Activated CD4-positive, alpha-beta T cell treated with anti-CD3 and anti-CD28 coated beads, Interleukin-2, amount 10 ng/mL, durations not matched to agents 7 days and 5 days (primary cell): ENCODE measurements at regions not wholly inside any gene's neighbourhood (a gene's known extent, or its start where the extent isn't known, plus 50 kb on each side); places are given as distances from the start of the nearest gene placed in this dataset.

Experiments used
- CTCF ChIA-PET: fragments of 350-600 bp; sonication (Branson Sonifier 250); formaldehyde crosslinking; loops from one replicate; lab custom pipeline; 2021; ENCODE audit warnings: antibody characterized with exemption; lab: Charles Lee
- POLR2A ChIA-PET: fragments of 350-600 bp; sonication (Branson Sonifier 250); formaldehyde crosslinking; loops from one replicate; lab custom pipeline; 2021; ENCODE audit warnings: antibody characterized with exemption; lab: Charles Lee
- DNase-seq: peaks from one replicate; pipeline ENCODE4 v3.0.0-alpha.2; 2020
- H3K27ac Mint-ChIP-seq: one replicate; pipeline ENCODE4 v1.8.0; 2021; ENCODE audit warnings: mild to moderate bottlenecking, moderate library complexity, mixed read lengths
- H3K27me3 Mint-ChIP-seq: one replicate; pipeline ENCODE4 v1.8.0; 2021; ENCODE audit warnings: mixed read lengths
- H3K36me3 Mint-ChIP-seq: one replicate; pipeline ENCODE4 v1.8.0; 2021; ENCODE audit warnings: low read depth, mixed read lengths
- H3K4me1 Mint-ChIP-seq: one replicate; pipeline ENCODE4 v1.8.0; 2021; ENCODE audit warnings: mixed read lengths
- H3K4me3 Mint-ChIP-seq: one replicate; pipeline ENCODE4 v1.8.0; 2021; ENCODE audit warnings: mild to moderate bottlenecking, moderate library complexity, mixed read lengths
- H3K9me3 Mint-ChIP-seq: one replicate; pipeline ENCODE4 v1.8.0; 2021; ENCODE audit warnings: mixed read lengths

- H3K27ac Mint-ChIP-seq = no peak overlapping the region
- no peaks in the 10 kb centered on the region for H3K27me3 Mint-ChIP-seq
- H3K4me3 Mint-ChIP-seq = no peak overlapping the region
- no peaks in the 10 kb centered on the region for H3K9me3 Mint-ChIP-seq
- no peak for DNase-seq
- H3K4me1 Mint-ChIP-seq = no peaks in the 10 kb centered on the region
- no peaks in the 10 kb centered on the region for H3K36me3 Mint-ChIP-seq
- ChIA-PET POLR2A (no interaction called here), CTCF (no interaction called here)
Observed at GRCh38 chr18:61719671-61720070, 173.1 kb downstream of the RNF152 start.

DNA sequence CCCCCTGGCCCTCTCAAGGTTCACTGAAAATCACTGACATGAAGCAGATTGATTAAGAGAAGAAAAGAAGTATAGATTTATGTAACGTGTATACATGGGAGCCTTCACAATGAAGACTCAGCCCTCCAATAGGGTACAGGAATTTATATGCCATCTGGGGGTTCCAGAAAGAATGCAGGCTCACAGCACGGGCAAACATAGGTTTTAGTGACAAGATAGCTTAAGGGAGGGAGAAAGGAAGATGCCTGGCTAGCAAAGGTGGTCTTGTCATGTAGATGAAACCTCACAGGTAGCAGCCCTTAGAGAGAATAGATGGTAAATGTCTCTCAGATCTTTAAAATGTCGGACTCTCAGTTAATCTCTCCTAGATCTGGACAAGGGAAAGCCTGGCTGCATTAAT is 173.9 kb downstream of the RNF152 start:
- ChIA-PET CTCF (interaction anchor here (0.7 kb wide), 1 partner anchor 56 kb away, joined by 3 read pairs; no protein-coding TSS in a partner anchor), POLR2A (no interaction called here)
- DNase-seq = no peak
- no peaks in the 10 kb centered on the region for H3K9me3 Mint-ChIP-seq
- H3K27me3 Mint-ChIP-seq = no peaks in the 10 kb centered on the region
- no peaks in the 10 kb centered on the region for H3K4me1 Mint-ChIP-seq
- H3K36me3 Mint-ChIP-seq = no peaks in the 10 kb centered on the region
- H3K27ac Mint-ChIP-seq = no peak overlapping the region
- no peak overlapping the region for H3K4me3 Mint-ChIP-seq

DNA sequence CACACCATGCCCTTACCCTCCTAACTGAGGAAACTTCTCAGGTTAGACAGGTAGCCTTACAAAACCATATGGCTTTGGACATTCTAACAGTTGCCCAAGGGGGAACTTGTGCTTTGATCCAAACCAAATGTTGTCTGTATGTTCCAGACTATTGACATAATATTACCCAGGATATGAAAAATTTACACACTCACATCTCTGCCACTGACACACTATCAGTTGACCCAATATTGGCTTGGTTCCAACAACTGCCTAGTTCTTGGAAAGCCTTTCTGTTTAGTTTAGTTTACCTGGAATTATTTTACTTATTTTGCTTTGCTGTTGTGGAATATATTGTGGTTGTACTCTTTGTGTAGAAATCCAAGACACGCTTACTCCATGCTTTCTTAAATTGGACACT is 178.4 kb downstream of the RNF152 start:
- Mint-ChIP-seq H3K27ac (no peak overlapping the region), H3K4me3 (no peak overlapping the region), H3K27me3 (no peaks in the 10 kb centered on the region), H3K4me1 (no peaks in the 10 kb centered on the region), H3K36me3 (no peaks in the 10 kb centered on the region), H3K9me3 (no peaks in the 10 kb centered on the region)
- ChIA-PET CTCF (no interaction called here), POLR2A (no interaction called here)
- no peak for DNase-seq

- Mint-ChIP-seq H3K9me3 (no peaks in the 10 kb centered on the region), H3K4me3 (no peak overlapping the region), H3K27ac (no peak overlapping the region), H3K36me3 (no peaks in the 10 kb centered on the region), H3K27me3 (no peaks in the 10 kb centered on the region), H3K4me1 (no peaks in the 10 kb centered on the region)
- CTCF ChIA-PET = no interaction called here
- POLR2A ChIA-PET = no interaction called here
- no peak for DNase-seq
Observed at GRCh38 chr18:61713502-61713901, 179.3 kb downstream of the RNF152 start.

GRCh38 chr18:61710082-61710620 is 182.7 kb downstream of the RNF152 start:
- no peak for DNase-seq
- no peak overlapping the region for H3K27ac Mint-ChIP-seq
- POLR2A ChIA-PET = no interaction called here
- H3K9me3 Mint-ChIP-seq = no peaks in the 10 kb centered on the region
- H3K27me3 Mint-ChIP-seq = peaks cover 1% of the 10 kb centered on the region
- H3K36me3 Mint-ChIP-seq = no peaks in the 10 kb centered on the region
- H3K4me3 Mint-ChIP-seq = no peak overlapping the region
- H3K4me1 Mint-ChIP-seq = no peaks in the 10 kb centered on the region
- CTCF ChIA-PET = no interaction called here

GRCh38 chr18:61706276-61706915 is 186.4 kb downstream of the RNF152 start:
- DNase-seq = no peak
- ChIA-PET POLR2A (no interaction called here), CTCF (interaction anchor here (0.6 kb wide), 1 partner anchor 18 kb away, joined by 3 read pairs; no protein-coding TSS in a partner anchor)
- H3K9me3 Mint-ChIP-seq = no peaks in the 10 kb centered on the region
- no peaks in the 10 kb centered on the region for H3K36me3 Mint-ChIP-seq
- H3K4me3 Mint-ChIP-seq = no peak overlapping the region
- H3K4me1 Mint-ChIP-seq = no peaks in the 10 kb centered on the region
- peaks cover 1% of the 10 kb centered on the region for H3K27me3 Mint-ChIP-seq
- H3K27ac Mint-ChIP-seq = no peak overlapping the region

- CTCF ChIA-PET = no interaction called here
- Mint-ChIP-seq H3K9me3 (no peaks in the 10 kb centered on the region), H3K27ac (no peak overlapping the region), H3K4me3 (no peak overlapping the region), H3K27me3 (peaks cover 1% of the 10 kb centered on the region), H3K36me3 (no peaks in the 10 kb centered on the region), H3K4me1 (no peaks in the 10 kb centered on the region)
- POLR2A ChIA-PET = no interaction called here
- DNase-seq = no peak
Observed at GRCh38 chr18:61703508-61703907, 189.3 kb downstream of the RNF152 start.

DNA sequence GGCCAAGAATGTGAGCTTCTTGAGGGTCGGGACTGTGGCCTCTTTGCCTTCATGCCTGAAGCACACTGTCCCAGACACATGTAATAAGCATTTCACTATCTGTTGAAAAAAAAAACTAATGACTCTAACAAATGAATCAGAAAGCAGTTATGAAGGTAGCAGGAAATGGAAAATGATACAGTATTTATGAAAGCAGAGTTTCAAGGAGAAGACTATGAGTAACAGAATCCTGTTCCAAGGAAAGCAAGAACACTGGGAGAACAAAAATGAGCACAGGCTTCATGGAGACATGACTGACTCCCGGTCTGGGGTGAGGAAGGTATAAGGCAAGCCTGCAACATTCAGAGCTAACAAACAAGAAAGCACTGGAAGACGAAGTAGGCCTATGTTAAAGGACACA is 190.8 kb downstream of the RNF152 start:
- no peaks in the 10 kb centered on the region for H3K4me1 Mint-ChIP-seq
- no peaks in the 10 kb centered on the region for H3K36me3 Mint-ChIP-seq
- H3K27me3 Mint-ChIP-seq = peaks cover 1% of the 10 kb centered on the region
- ChIA-PET CTCF (no interaction called here), POLR2A (no interaction called here)
- no peak for DNase-seq
- no peak overlapping the region for H3K27ac Mint-ChIP-seq
- no peaks in the 10 kb centered on the region for H3K9me3 Mint-ChIP-seq
- H3K4me3 Mint-ChIP-seq = no peak overlapping the region

DNA sequence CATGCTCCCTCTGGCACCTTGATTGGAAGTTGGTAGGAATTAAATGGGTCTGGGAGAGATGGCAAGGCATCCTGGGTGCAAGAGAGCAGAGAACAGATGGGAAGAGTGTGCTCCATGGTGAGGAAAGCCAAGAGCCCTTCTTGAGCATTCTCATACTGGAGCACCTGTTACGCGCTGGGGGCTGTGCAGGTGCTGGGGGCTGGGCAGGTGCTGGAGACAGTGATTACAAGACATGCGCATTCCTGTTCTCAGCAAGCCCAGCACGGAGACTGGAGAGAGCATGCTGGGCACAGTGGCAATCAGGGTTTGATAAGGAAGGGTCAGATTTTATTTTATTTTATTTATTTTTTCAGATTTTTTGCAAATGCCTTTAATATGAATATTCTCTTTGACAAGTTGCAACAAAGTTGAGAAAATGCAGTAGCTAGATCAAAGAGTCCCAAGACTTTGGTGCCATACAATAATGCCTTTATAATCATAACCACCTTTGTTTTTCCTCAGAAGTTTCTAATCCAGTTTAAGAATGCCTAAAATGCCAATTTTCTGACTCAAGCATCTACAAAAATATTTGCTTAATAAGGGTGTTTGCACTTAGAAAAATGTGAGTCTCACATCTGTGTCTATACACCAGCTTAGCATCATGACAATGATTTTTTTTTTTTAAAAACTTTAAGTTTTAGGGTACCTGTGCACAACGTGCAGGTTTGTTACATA is 193.3 kb downstream of the RNF152 start:
- CTCF ChIA-PET = no interaction called here
- no peak overlapping the region for H3K27ac Mint-ChIP-seq
- no peak overlapping the region for H3K4me3 Mint-ChIP-seq
- H3K9me3 Mint-ChIP-seq = no peaks in the 10 kb centered on the region
- H3K4me1 Mint-ChIP-seq = no peaks in the 10 kb centered on the region
- no peaks in the 10 kb centered on the region for H3K27me3 Mint-ChIP-seq
- DNase-seq = no peak
- POLR2A ChIA-PET = no interaction called here
- H3K36me3 Mint-ChIP-seq = no peaks in the 10 kb centered on the region

GRCh38 chr18:61697306-61697909 is 195.4 kb downstream of the RNF152 start:
- Mint-ChIP-seq H3K36me3 (no peaks in the 10 kb centered on the region), H3K4me1 (no peaks in the 10 kb centered on the region), H3K9me3 (no peaks in the 10 kb centered on the region), H3K27ac (no peak overlapping the region), H3K27me3 (no peaks in the 10 kb centered on the region), H3K4me3 (no peak overlapping the region)
- no peak for DNase-seq
- ChIA-PET CTCF (no interaction called here), POLR2A (no interaction called here)

DNA sequence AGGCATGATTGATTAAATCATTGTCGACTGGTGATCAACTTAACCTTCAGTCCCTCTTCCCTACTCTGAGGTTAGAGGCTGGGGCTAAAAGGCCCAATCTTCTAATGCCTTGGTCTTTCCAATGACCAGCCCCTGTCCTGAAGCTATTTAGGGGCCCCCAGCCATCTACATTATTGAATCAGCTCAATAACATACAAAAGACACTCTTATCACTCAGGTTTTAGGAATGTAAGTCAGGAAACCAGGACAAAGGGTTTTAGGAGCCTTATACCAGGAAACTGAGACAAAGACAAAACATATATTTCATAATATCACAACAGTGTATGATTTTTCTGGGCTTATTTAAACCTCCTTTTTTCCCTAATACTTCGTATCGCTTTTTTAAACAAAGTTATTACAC is 198.6 kb downstream of the RNF152 start:
- peaks cover under 1% of the 10 kb centered on the region for H3K27me3 Mint-ChIP-seq
- H3K27ac Mint-ChIP-seq = no peak overlapping the region
- no peaks in the 10 kb centered on the region for H3K9me3 Mint-ChIP-seq
- POLR2A ChIA-PET = no interaction called here
- DNase-seq = no peak
- CTCF ChIA-PET = no interaction called here
- no peaks in the 10 kb centered on the region for H3K36me3 Mint-ChIP-seq
- no peaks in the 10 kb centered on the region for H3K4me1 Mint-ChIP-seq
- H3K4me3 Mint-ChIP-seq = no peak overlapping the region

- Mint-ChIP-seq H3K4me3 (no peak overlapping the region), H3K4me1 (no peaks in the 10 kb centered on the region), H3K27me3 (peaks cover 4% of the 10 kb centered on the region), H3K27ac (no peak overlapping the region), H3K9me3 (no peaks in the 10 kb centered on the region), H3K36me3 (no peaks in the 10 kb centered on the region)
- CTCF ChIA-PET = no interaction called here
- POLR2A ChIA-PET = no interaction called here
- no peak for DNase-seq
Observed at GRCh38 chr18:61690418-61691138, 202.2 kb downstream of the RNF152 start.

- H3K9me3 Mint-ChIP-seq = no peaks in the 10 kb centered on the region
- H3K36me3 Mint-ChIP-seq = no peaks in the 10 kb centered on the region
- no peak overlapping the region for H3K4me3 Mint-ChIP-seq
- peaks cover 4% of the 10 kb centered on the region for H3K27me3 Mint-ChIP-seq
- no peaks in the 10 kb centered on the region for H3K4me1 Mint-ChIP-seq
- CTCF ChIA-PET = no interaction called here
- no peak for DNase-seq
- POLR2A ChIA-PET = no interaction called here
- H3K27ac Mint-ChIP-seq = no peak overlapping the region
Observed at GRCh38 chr18:61687317-61687716, 205.5 kb downstream of the RNF152 start.
